H1 (cell line): ENCODE measurements at regions not wholly inside any gene's neighbourhood (a gene's known extent, or its start where the extent isn't known, plus 50 kb on each side); places are given as distances from the start of the nearest gene placed in this dataset.

Experiments used
- ATF3 ChIP-seq: IDR thresholded peaks from 2 replicates; pipeline ENCODE4 v1.6.1; 2011; ENCODE audit warnings: low read depth, mild to moderate bottlenecking, low read length; ENCODE audit not compliant: insufficient read depth
- BRCA1 ChIP-seq: IDR thresholded peaks from 2 replicates; pipeline ENCODE4 v1.6.1; 2012; ENCODE audit warnings: low read depth, low read length, improper control_type of control experiment
- CBX8 ChIP-seq: fragments of 300-800, 300-1000 bp; sonication (generic); IDR thresholded peaks from 2 replicates; pipeline ENCODE4 v1.7.1; 2016; ENCODE audit warnings: low read depth, low read length, borderline replicate concordance
- CEBPB ChIP-seq: IDR thresholded peaks from 2 replicates; pipeline ENCODE4 v1.6.1; 2012; ENCODE audit warnings: low read depth, low read length
- CTCF ChIP-seq, 3 experiments: IDR thresholded peaks; 1 replicate in 2 of 3; 2 replicates in 1 of 3; pipeline versions ENCODE4 v1.5.1 to v1.6.1; 2011; ENCODE audit warnings: low read length in 3 of 3, mild to moderate bottlenecking in 3 of 3, inconsistent platforms in 2 of 3, low read depth in 1 of 3, moderate library complexity in 1 of 3; ENCODE audit not compliant: insufficient read depth in 1 of 3; ENCODE audit errors: control extremely low read depth in 1 of 3
- E2F6 ChIP-seq: IDR thresholded peaks from 2 replicates; pipeline ENCODE4 v1.6.1; 2012; ENCODE audit warnings: inconsistent platforms
- EP300 ChIP-seq, 2 experiments: IDR thresholded peaks; 1 replicate in 1 of 2; 2 replicates in 1 of 2; pipeline ENCODE4 v1.6.1; 2011 to 2012; ENCODE audit warnings: low read depth in 2 of 2, low read length in 2 of 2, mild to moderate bottlenecking in 2 of 2, borderline replicate concordance in 1 of 2, inconsistent platforms in 1 of 2, moderate library complexity in 1 of 2
- EZH2 ChIP-seq: fragments of 200-600 bp; sonication (generic); IDR thresholded peaks from 2 replicates; pipeline ENCODE4 v1.7.1; 2012; ENCODE audit warnings: low read depth, mild to moderate bottlenecking, moderate library complexity, low read length, inconsistent platforms; ENCODE audit not compliant: severe bottlenecking
- POLR2A ChIP-seq, 2 experiments: IDR thresholded peaks; 1 replicate in 1 of 2; 2 replicates in 1 of 2; pipeline ENCODE4 v1.6.1; 2011; ENCODE audit warnings: low read depth in 2 of 2, low read length in 2 of 2, mild to moderate bottlenecking in 2 of 2; ENCODE audit errors: control extremely low read depth in 1 of 2
- RBBP5 ChIP-seq: IDR thresholded peaks from 2 replicates; pipeline ENCODE4 v1.7.1; 2012; ENCODE audit warnings: low read depth, mild to moderate bottlenecking, inconsistent platforms, low read length, moderate library complexity, borderline replicate concordance
- SIN3A ChIP-seq, 2 experiments: IDR thresholded peaks in 1 of 2; conservative IDR thresholded peaks in 1 of 2; 2 replicates each; pipeline ENCODE4 v1.6.1; 2011 to 2012; ENCODE audit warnings: low read length in 2 of 2, improper control_type of control experiment in 1 of 2, low read depth in 1 of 2, mild to moderate bottlenecking in 1 of 2
- TCF12 ChIP-seq: IDR thresholded peaks from 2 replicates; pipeline ENCODE4 v1.6.1; 2011; ENCODE audit warnings: low read depth, mild to moderate bottlenecking, low read length

GRCh38 chr2:41992056-41992642 lies 55.7 kb upstream of the PKDCC start:
- no peak for TF ChIP-seq EP300 (IDR thresholded peaks at IDR 0.05; ENCODE audit: borderline replicate concordance in 1 of 2, low read depth in 2 of 2, low read length in 2 of 2)
- TF ChIP-seq CTCF (IDR thresholded peaks at IDR 0.05; ENCODE audit: control extremely low read depth in 1 of 3, insufficient read depth in 1 of 3, low read depth in 1 of 3, low read length in 3 of 3): no peak
- no peak for TF ChIP-seq CBX8
- no peak for TF ChIP-seq TCF12
- TF ChIP-seq BRCA1: no peak
- no peak for TF ChIP-seq CEBPB
- no peak for TF ChIP-seq RBBP5
- no peak for TF ChIP-seq E2F6
- TF ChIP-seq POLR2A (IDR thresholded peaks at IDR 0.05; ENCODE audit: control extremely low read depth in 1 of 2, low read depth in 2 of 2, low read length in 2 of 2): no peak
- no peak for TF ChIP-seq SIN3A (conservative IDR thresholded peaks at IDR 0.05 in 1 of 2, IDR thresholded peaks at IDR 0.05 in 1 of 2; ENCODE audit: low read depth in 1 of 2, low read length in 2 of 2)
- no peak for TF ChIP-seq EZH2
- no peak for TF ChIP-seq ATF3
